Stimulated activated effector memory CD8-positive, alpha-beta T cell treated with anti-CD3 and anti-CD28 coated beads, Interleukin-12 subunit alpha, Interleukin-12 subunit beta, amount 100 ng/mL, for 72 hours (primary cell): ENCODE measurements at regions not wholly inside any gene's neighbourhood (a gene's known extent, or its start where the extent isn't known, plus 50 kb on each side); places are given as distances from the start of the nearest gene placed in this dataset.

Experiments used
- ATAC-seq: fragments of 150-1000 bp; cut with Tn5 transposase; 2 replicates; pipeline ENCODE4 v1.10.0; 2021
- DNase-seq, 2 donors: peaks; one replicate each; pipeline ENCODE4 v3.0.0; 2021 to 2022; ENCODE audit warnings: low spot score in 2 of 2
- H3K27ac Mint-ChIP-seq: one replicate; pipeline ENCODE4 v1.8.0; 2022; ENCODE audit warnings: mild to moderate bottlenecking, mixed read lengths
- H3K36me3 Mint-ChIP-seq: one replicate; pipeline ENCODE4 v1.8.0; 2022; ENCODE audit warnings: mild to moderate bottlenecking, mixed read lengths
- H3K4me1 Mint-ChIP-seq: one replicate; pipeline ENCODE4 v1.8.0; 2022; ENCODE audit warnings: mixed read lengths
- H3K4me3 Mint-ChIP-seq: one replicate; pipeline ENCODE4 v1.8.0; 2022; ENCODE audit warnings: mild to moderate bottlenecking, mixed read lengths
- H3K9me3 Mint-ChIP-seq: one replicate; pipeline ENCODE4 v1.8.0; 2022; ENCODE audit warnings: mixed read lengths

DNA sequence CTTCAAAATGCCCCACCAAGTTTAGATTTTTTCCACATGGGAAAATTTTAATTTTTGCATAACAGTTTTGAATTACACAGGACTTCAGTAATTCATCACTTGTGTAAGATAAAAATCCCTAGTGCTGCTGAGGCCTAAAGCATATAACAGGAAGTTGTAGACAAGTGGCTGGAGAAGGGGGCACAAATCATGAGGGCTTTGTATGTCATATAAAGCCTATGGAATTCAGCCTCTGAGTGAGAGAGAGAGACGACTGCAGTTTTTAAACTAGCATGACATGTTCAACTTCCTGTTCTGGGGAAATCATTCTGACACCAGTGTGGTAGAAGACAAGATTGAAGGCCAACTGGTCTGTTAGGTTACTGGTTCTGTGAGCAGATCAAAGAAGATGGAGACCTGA lies 187.3 kb upstream of the CHST9 start:
- no peak overlapping the region for H3K4me3 Mint-ChIP-seq
- H3K9me3 Mint-ChIP-seq = peaks cover 23% of the 10 kb centered on the region
- H3K4me1 Mint-ChIP-seq = no peaks in the 10 kb centered on the region
- H3K36me3 Mint-ChIP-seq = no peaks in the 10 kb centered on the region
- no peak for DNase-seq
- ATAC-seq = no peak
- H3K27ac Mint-ChIP-seq = no peak overlapping the region

DNA sequence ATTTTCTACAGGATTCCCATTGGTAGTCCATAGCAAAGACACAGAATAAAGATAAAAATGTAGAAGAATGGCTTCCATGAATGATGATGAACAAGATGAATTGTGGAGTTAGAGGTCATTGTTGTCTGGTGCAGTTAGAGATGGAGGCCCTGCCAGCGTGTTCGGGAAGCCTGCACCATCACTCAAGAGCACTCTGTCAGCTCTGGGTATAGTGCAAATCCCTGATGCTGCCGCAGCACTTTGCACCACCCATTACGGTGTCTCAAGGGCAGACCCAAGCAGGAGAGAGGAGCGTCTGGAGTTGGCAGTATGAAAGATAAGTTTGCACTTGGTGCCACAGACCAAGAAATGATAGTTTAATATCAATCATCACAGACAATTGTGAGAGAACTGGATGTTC lies 181.6 kb upstream of the CHST9 start:
- no peak overlapping the region for H3K4me3 Mint-ChIP-seq
- H3K36me3 Mint-ChIP-seq = no peaks in the 10 kb centered on the region
- no peaks in the 10 kb centered on the region for H3K4me1 Mint-ChIP-seq
- DNase-seq = no peak
- H3K27ac Mint-ChIP-seq = no peak overlapping the region
- no peak for ATAC-seq
- peaks cover 25% of the 10 kb centered on the region for H3K9me3 Mint-ChIP-seq

DNA sequence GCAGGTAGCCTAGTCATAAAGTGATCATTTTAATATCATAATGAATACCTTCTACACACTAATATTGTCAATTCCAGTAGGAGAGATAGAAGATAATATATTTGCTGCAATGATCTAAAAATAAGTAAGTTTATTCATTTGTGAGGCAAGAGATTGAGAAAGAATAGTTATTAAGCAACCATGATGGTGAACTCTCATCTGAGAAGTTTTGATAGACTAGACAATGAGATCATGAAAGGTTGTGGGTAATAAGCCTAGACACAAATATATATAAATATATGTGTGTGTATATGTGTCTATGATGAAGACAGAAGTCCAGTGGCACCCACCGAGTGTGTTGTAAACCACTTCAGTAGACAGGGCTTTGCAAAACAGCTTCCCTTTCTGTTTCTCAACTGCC lies 181.0 kb upstream of the CHST9 start:
- ATAC-seq = no peak
- Mint-ChIP-seq H3K36me3 (no peaks in the 10 kb centered on the region), H3K9me3 (peaks cover 25% of the 10 kb centered on the region), H3K4me3 (no peak overlapping the region), H3K4me1 (no peaks in the 10 kb centered on the region), H3K27ac (no peak overlapping the region)
- no peak for DNase-seq

DNA sequence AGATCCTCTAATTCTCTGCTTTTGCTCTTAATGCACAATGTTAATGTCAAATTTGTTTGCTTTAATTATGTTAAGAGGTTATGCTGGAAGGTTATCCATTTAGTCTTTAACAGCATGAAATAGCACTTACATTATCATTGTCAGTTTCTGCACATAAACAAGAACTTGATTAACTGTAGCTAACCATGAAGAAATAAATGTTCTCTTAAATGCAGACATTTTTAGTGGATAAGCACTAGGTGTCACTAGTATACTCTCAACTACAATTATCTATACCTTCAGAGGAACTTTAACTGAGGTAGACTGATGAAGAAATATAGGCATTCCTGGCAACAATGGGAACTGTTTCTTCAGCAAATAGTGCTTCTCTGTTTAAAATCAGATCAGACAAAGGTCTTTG lies 178.8 kb upstream of the CHST9 start:
- H3K36me3 Mint-ChIP-seq = no peaks in the 10 kb centered on the region
- ATAC-seq = no peak
- no peak overlapping the region for H3K27ac Mint-ChIP-seq
- DNase-seq = no peak
- no peak overlapping the region for H3K4me3 Mint-ChIP-seq
- H3K4me1 Mint-ChIP-seq = no peaks in the 10 kb centered on the region
- peaks cover 23% of the 10 kb centered on the region for H3K9me3 Mint-ChIP-seq

DNA sequence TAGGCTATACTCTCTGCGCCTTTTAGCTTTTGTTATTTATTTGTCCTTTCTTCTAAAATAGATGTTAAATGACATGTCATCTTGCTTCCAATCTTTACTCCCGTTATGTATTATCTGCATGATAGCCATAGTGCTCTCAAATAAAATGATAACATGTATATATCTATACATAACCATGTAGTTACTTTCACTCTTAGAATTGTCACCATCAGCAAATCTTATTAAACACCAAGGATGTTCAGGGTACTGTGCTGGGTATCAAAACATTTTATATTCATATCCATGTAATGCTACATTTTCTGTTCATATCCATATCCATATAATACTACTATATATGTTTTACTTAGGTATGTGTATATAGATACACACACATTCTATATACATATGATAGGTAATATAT lies 176.4 kb upstream of the CHST9 start:
- no peak for ATAC-seq
- no peak for DNase-seq
- Mint-ChIP-seq H3K27ac (no peak overlapping the region), H3K9me3 (peaks cover 25% of the 10 kb centered on the region), H3K4me1 (no peaks in the 10 kb centered on the region), H3K36me3 (no peaks in the 10 kb centered on the region), H3K4me3 (no peak overlapping the region)

DNA sequence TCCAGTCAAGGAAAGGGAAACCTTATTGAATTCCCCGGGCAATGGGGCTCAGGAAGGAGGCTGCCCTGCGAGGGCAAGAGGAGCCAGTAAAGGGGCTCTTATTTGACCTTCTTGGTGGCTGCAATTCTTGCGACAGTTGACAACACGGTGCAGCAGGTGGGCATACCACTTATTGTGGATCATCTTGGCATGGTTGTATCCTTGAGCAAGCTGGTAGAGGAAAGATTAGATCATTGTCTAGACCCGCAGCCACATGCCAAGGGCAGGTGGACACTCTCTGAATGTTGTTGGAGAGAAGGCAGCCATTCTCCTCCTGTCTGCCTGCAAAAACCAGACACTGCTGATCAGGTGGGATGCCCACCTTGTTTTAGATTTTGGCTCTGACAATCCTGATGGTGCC lies 170.2 kb upstream of the CHST9 start:
- Mint-ChIP-seq H3K36me3 (no peaks in the 10 kb centered on the region), H3K9me3 (peaks cover 28% of the 10 kb centered on the region), H3K4me3 (no peak overlapping the region), H3K4me1 (no peaks in the 10 kb centered on the region), H3K27ac (no peak overlapping the region)
- ATAC-seq (no peak), DNase-seq (no peak)

DNA sequence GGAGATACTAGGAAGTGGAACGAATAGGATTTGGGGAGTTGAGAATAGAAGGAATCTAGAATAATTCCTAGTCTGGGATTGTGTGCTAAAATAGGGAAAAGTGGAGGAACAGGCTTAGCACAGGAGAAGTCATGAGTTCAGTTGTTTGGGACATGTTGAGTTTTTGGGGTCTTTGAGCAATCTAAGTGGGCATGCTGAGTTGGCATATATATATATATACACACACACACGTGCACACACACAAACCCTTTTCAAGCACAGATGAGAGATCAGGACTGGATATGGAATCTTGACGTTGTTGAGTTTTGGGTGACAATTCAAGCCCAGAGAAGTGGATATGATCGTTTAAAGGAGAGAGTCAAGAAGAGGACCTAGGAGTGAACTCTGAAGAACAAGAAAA lies 168.2 kb upstream of the CHST9 start:
- no peak overlapping the region for H3K27ac Mint-ChIP-seq
- H3K36me3 Mint-ChIP-seq = no peaks in the 10 kb centered on the region
- no peaks in the 10 kb centered on the region for H3K4me1 Mint-ChIP-seq
- no peak overlapping the region for H3K4me3 Mint-ChIP-seq
- peaks cover 21% of the 10 kb centered on the region for H3K9me3 Mint-ChIP-seq
- no peak for ATAC-seq
- DNase-seq = no peak

DNA sequence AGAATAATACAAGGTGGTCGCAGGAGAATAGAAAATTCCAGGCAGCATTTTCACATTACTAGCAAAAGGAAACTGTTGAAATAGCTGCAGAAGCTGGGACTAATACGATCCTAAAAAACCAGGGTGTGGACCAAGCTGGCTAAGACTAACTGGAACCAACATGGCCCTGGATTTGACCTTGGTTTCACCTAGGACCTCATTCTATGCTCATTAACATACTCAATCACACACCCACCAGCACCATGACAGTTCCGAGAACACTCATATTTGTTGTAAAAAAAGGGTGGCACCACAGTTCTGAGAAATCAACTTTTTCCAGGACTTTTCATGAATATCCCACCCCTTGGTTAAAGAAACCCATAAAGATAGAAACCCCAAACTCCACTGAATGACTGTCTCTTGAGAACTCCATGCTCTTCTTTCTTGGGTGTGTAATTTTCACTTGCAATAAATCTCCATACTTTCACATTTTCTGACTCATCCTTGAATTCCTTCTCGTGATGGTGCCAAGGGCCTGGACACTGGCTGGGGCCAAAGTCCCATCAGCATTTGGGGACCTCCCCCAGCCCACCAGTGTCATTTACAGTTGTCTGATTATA lies 164.3 kb upstream of the CHST9 start:
- Mint-ChIP-seq H3K9me3 (peaks cover 23% of the 10 kb centered on the region), H3K4me1 (no peaks in the 10 kb centered on the region), H3K36me3 (no peaks in the 10 kb centered on the region), H3K4me3 (no peak overlapping the region), H3K27ac (no peak overlapping the region)
- DNase-seq = no peak
- no peak for ATAC-seq

DNA sequence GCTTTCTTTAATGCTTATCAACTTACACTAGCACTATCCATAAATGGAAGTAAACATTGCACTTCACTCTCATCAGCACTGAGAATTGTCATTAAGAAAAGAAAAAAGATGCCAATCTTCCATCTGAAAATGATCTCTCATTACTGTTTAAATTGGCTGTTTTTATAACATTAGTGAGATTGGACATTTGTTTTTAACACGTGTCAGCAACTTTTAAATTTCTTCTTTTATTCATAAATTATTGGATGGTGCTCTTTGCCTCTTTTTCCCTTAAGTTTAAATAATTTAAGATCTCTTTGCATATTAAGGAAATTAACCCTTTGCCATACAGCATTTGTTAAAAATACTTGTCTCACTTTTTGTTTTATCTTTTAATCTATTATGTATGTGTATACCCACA lies 146.5 kb upstream of the CHST9 start:
- Mint-ChIP-seq H3K27ac (no peak overlapping the region), H3K4me1 (no peaks in the 10 kb centered on the region), H3K36me3 (no peaks in the 10 kb centered on the region), H3K4me3 (no peak overlapping the region), H3K9me3 (peaks cover 15% of the 10 kb centered on the region)
- DNase-seq = no peak
- no peak for ATAC-seq

DNA sequence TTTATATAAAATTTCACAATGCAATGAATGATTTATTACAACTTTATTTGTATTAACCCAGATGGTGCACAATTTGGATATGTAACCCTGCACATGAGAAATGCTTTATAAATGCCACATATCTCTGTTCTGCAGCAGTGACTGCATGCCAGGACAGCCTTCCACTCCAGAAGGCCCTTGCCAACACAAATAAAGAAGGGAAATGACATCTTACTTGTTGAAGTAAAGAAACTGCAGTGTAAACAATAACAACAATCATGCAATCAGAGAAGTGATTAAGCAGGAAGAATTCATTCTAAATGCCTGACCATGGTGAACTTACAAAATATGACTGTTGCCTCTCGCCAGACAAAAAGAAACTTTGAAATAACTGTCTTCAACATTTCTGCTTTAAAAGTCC lies 129.9 kb upstream of the CHST9 start:
- DNase-seq (no peak), ATAC-seq (no peak)
- Mint-ChIP-seq H3K36me3 (no peaks in the 10 kb centered on the region), H3K4me3 (no peak overlapping the region), H3K27ac (no peak overlapping the region), H3K4me1 (no peaks in the 10 kb centered on the region), H3K9me3 (peaks cover 16% of the 10 kb centered on the region)

DNA sequence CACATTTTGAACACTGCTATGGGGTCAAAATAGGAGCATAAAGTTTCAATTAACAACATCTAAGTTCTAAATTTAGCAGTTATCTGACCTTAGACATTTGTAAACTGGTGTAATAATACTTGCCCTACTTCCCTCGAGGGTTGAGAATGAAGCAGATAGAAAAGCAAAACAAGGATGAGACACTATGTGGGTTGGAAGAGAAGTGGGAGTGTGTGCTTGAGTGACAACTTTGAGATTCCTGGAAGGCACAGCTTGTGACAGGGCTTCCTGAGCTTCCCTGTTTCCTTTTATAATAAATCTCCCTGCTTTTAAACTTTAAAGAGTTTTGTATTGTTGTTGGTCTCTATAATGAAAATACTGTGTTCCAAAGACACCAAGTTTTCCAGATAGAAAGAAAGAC lies 128.6 kb upstream of the CHST9 start:
- Mint-ChIP-seq H3K4me3 (no peak overlapping the region), H3K4me1 (no peaks in the 10 kb centered on the region), H3K9me3 (peaks cover 8% of the 10 kb centered on the region), H3K36me3 (no peaks in the 10 kb centered on the region), H3K27ac (no peak overlapping the region)
- ATAC-seq = no peak
- no peak for DNase-seq

DNA sequence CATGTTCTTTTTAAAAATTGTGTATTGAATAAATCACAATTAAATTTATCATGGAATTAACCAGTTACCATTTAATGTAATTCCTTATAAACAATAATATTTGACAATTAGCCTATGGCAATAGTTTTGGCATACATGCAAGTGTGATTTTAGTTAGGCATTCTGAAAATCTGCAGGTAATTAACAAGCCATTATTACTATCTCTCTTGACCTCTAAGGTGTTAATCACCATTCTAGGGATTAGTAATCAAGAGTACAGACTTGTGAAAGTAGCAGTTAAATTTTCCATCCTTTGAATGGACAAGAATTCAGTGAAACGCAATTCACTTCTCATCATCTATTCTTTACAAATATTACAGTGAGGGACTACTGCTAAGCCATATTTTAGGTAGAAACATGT lies 127.7 kb upstream of the CHST9 start:
- H3K9me3 Mint-ChIP-seq = peaks cover 7% of the 10 kb centered on the region
- no peak overlapping the region for H3K4me3 Mint-ChIP-seq
- no peak overlapping the region for H3K27ac Mint-ChIP-seq
- H3K36me3 Mint-ChIP-seq = no peaks in the 10 kb centered on the region
- no peaks in the 10 kb centered on the region for H3K4me1 Mint-ChIP-seq
- ATAC-seq = no peak
- DNase-seq = no peak

DNA sequence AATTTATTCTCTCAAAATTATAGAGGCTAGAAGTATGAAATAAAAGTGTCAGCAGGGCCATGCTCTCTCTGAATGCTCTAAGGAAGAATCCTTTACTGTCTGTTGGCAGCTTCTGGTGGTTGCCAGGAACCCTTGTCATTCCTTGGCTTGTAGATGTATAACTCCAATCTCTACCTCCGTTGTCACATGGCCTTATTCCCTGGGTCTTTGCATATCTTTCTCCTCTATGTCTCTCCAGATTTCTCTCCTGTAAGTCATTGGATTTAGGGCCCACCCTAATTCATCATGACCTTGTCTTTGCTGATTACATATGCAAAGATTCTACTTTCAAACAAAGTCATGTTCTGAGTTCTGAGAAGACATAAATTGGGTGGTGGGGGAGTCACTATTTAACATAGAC lies 127.0 kb upstream of the CHST9 start:
- DNase-seq = no peak
- ATAC-seq = no peak

DNA sequence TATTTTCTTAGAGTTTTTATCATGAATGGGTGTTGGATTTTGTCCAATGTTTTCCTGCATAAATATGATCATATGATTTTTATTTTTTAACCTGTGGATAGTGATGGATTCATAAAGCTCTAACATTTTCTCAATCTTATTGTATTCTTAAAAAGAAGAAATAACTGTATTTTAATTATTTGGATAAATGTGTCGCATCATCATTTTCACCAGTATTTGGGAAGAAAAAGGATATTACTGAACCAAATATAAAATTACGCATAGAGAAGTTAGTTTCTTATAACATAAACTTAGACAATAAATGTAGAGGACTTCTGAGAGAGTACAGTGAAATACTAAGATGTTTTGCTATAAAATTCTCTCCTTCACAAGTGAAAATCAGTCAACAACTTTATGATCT lies 126.0 kb upstream of the CHST9 start:
- ATAC-seq = no peak
- Mint-ChIP-seq H3K4me1 (no peaks in the 10 kb centered on the region), H3K9me3 (peaks cover 9% of the 10 kb centered on the region), H3K27ac (no peak overlapping the region), H3K36me3 (no peaks in the 10 kb centered on the region), H3K4me3 (no peak overlapping the region)
- DNase-seq = no peak

More for the DNA sequence above, 127.0 kb upstream of the CHST9 start:
- peaks cover 7% of the 10 kb centered on the region for H3K9me3 Mint-ChIP-seq
- H3K36me3 Mint-ChIP-seq = no peaks in the 10 kb centered on the region
- H3K27ac Mint-ChIP-seq = no peak overlapping the region
- no peak overlapping the region for H3K4me3 Mint-ChIP-seq
- no peaks in the 10 kb centered on the region for H3K4me1 Mint-ChIP-seq

DNA sequence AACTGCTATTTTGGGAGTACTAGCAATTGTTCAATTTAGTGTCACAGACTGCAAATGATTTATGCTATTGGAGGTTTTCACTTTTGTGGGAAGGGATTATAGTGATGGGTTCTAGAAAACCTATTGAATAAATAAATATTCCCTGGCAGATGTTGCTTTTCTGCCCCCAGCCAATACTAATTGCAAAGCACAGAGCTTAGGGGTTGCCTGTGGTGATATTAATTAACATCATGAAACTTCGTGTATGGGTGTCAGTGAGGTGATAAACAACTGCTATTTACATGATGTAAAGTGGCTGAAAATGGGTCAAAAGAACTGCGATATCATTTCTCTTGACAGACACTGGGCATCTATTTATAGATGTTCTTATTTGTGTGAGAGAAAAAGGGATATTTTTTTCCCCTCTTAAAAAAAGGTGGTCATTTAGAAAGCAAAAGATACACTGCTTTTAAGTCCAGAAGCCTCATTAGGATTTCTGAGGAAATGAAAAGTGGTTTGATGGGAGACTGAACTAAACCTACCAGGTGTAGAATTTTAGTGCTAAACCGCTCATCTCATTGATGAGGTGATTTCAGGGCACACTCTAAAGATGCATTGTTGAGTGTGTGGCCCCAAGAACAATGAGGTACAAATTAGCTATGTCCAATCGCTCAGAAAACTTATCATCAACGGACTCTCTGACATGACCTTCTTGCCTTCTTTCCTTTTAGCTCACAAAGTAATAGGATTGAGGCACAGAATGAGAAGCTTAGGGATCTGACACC lies 116.7 kb upstream of the CHST9 start:
- no peak for ATAC-seq
- peaks cover 13% of the 10 kb centered on the region for H3K9me3 Mint-ChIP-seq
- H3K27ac Mint-ChIP-seq = no peak overlapping the region
- H3K4me1 Mint-ChIP-seq = no peaks in the 10 kb centered on the region
- no peaks in the 10 kb centered on the region for H3K36me3 Mint-ChIP-seq
- H3K4me3 Mint-ChIP-seq = no peak overlapping the region
- no peak for DNase-seq

DNA sequence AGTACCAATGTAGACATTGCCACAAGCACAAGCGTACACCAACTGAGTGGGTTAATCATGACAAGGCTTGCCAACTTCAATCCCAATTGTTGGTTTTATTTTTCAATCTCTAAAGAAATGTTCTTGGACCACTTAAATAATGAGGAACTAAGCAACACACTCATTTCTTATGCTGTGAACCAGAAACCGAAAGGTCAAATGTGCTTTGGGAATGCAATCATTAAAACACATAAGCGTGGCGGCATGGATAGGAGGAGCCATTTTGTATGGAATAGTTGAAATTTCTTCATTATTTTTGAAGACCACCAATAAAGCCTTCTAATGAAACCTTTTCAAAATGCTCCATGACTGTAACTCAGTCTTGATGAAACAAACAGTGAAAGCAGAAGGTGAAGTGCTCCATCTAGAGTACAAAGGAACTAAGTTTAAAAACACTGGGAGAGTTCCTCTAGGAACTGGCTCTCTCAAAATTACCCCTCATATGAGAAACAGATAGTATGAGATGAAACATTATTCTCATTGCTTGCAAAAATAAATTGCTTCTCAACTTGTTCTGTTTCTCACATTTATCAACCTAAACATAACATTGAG lies 113.2 kb upstream of the CHST9 start:
- H3K27ac Mint-ChIP-seq = no peak overlapping the region
- H3K36me3 Mint-ChIP-seq = no peaks in the 10 kb centered on the region
- ATAC-seq (no peak), DNase-seq (no peak)
- no peaks in the 10 kb centered on the region for H3K4me1 Mint-ChIP-seq
- H3K4me3 Mint-ChIP-seq = no peak overlapping the region
- H3K9me3 Mint-ChIP-seq = peaks cover 7% of the 10 kb centered on the region
